ES-I3 (cell line): ENCODE measurements at regions not wholly inside any gene's neighbourhood (a gene's known extent, or its start where the extent isn't known, plus 50 kb on each side); places are given as distances from the start of the nearest gene placed in this dataset.
"Not testable (repeated sequence)": the region's sequence is repeated elsewhere in the genome, so short reads cannot be mapped to it uniquely, and the experiment has no call there.

Source experiments
- H3K36me3 ChIP-seq: 2 replicates; pipeline ENCODE4 v1.6.1; 2013; ENCODE audit warnings: mild to moderate bottlenecking, low read length, control low read depth, moderate library complexity; ENCODE audit not compliant: insufficient read depth
- H3K4me1 ChIP-seq: 2 replicates; pipeline ENCODE4 v1.6.1; 2013; ENCODE audit warnings: mild to moderate bottlenecking, control low read depth, low read length; ENCODE audit not compliant: insufficient read depth
- H3K9ac ChIP-seq: 2 replicates; pipeline ENCODE4 v1.6.1; 2013; ENCODE audit warnings: low read depth, mild to moderate bottlenecking, low read length, moderate library complexity
- H3K9me3 ChIP-seq: 2 replicates; pipeline ENCODE4 v1.6.1; 2013; ENCODE audit warnings: mild to moderate bottlenecking, low read length, moderate library complexity; ENCODE audit not compliant: control insufficient read depth, insufficient read depth

DNA sequence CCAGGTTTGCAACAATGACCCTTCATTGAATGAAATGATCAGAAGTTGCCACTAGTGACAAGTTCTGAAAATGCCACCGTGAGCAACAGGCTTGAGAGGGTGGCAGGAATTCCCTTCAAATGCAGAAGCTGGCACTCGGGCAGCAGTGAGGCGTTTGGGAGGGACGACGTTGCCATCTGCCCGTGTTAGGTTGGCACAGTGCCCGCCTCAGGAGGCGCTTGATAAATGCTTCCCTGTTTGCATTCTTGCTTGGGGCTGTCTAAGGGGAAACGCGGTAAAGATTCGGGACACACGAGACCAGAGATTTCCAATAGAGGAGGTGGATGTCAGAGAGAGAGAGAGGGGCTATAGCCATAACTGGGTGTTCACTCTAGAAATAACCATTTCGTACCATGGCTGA, 101.9 kb downstream of the TEX29 start:
- H3K36me3 ChIP-seq, result no peaks in the 10 kb centered on the region
- no peaks in the 10 kb centered on the region for H3K9me3 ChIP-seq
- no peak overlapping the region for H3K9ac ChIP-seq
- no peaks in the 10 kb centered on the region for H3K4me1 ChIP-seq

DNA sequence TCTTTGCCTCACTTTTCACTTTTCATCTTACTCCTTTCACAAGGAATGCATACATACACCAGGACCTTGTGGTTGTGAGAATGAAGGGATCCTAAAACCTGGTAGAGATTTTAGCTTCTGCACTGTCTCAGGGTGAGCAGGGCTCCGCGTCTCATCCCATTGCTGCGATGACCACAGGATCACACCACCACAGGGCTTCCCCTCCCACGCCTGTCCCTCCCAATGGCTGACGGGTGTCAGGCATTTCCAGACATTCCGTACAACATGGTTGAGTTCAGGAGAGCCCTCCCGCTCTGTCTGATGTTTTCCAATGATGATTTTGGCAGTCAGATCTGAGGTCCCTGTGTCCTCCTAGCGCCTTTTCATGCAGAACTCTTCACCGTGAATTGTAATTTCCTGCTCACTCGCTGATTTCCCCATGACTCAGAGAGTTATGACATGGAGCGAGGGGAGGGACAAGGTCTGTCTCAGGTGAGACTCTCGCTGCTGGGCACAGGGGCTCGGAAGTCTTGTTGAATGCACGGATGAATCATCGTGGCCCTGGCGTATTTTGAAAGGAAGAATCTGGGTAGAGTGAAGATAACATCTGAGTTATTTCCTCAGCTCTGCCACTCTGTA, 102.8 kb downstream of the TEX29 start:
- no peaks in the 10 kb centered on the region for H3K9me3 ChIP-seq
- no peaks in the 10 kb centered on the region for H3K36me3 ChIP-seq
- H3K9ac ChIP-seq, result no peak overlapping the region
- no peaks in the 10 kb centered on the region for H3K4me1 ChIP-seq

DNA sequence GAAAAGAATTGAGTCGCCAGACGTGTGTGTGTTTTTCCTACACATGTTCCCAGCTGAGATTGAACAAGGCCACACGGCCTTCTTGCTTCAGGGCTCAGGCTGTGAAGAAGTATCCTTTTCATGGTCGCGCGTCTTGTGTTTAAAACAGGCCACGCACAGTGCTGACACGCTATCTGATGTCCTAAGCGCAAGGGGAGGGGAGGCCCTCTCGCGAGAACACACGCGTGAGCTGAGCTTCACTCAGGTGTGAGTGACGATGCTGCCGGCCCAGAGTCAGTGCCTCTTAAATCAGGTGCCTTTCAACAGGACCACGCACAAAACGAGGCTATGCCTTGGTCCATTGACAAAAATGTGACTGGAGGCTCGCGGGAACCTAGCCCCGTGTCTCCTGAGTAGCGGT, 103.7 kb downstream of the TEX29 start:
- Histone ChIP-seq H3K9ac (no peak overlapping the region), H3K4me1 (no peaks in the 10 kb centered on the region), H3K9me3 (no peaks in the 10 kb centered on the region), H3K36me3 (no peaks in the 10 kb centered on the region)

DNA sequence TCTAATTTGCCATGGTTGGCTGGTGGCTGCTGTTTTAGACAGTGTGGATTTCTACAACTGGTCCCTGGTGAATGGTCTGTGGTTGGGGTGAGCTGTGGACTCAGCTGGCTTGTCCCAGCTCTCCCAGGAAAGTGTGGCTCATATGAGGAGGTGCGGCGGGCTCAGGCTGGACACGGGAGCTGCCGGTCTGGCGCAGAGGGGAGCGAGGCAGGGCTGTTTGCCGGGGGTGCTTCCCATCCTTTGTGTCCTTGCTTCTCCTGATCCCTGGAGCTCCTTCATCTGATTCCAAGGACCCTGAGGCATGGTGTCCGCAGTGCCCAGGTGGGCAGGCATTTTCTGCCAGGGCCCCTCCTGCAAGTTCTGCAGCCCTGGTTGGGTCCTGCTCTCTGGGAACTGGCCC, 104.9 kb downstream of the TEX29 start:
- H3K36me3 ChIP-seq, result no peaks in the 10 kb centered on the region

DNA sequence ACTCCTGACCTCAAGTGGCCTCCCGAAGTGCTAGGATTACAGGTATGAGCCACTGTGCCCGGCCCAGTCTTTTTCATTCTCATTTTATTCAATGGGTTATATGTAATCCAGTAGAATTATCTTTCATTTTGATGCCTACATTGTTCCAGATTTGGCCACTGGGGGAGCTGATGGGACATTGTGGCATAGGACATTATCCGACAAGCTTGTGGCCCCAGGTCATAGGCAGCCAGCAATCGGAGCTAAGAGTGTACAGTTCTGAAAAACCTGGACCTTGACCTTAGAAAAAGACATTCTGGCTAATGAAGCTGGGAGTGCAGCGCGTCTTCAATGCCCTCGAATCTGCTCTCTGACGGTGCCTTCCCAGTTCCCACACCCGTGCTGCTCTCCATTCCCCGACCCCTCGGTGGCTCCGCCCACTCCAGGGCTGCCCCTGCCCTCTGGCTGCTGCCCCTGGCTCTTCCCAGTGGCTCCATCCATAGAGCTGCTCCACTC, 108.7 kb downstream of the TEX29 start:
- H3K36me3 ChIP-seq, result no peaks in the 10 kb centered on the region
- H3K4me1 ChIP-seq, result no peaks in the 10 kb centered on the region
- H3K9me3 ChIP-seq, result no peaks in the 10 kb centered on the region
- H3K9ac ChIP-seq, result peak overlapping the region; percentile 60

More for the DNA sequence above, 104.9 kb downstream of the TEX29 start:
- Histone ChIP-seq H3K9ac (no peak overlapping the region), H3K4me1 (no peaks in the 10 kb centered on the region), H3K9me3 (no peaks in the 10 kb centered on the region)

DNA sequence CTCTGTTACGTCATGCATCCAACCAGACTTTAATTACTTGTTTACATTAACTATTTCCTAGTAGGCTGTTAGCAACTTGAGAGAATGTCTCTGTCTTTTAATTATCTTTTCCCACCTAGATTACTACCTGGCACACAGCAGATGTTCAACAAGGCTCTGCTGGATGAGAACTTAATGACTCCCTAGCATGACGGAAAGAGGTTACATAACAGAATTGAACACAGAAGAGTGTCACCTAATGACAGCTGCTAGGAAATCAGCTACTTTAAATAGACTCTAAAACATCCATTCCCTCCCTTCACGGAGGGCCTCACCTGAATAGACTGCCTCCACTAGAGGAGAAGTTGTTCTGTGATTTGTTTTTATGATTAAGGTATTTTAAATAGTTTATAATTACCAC, 110.8 kb downstream of the TEX29 start:
- no peaks in the 10 kb centered on the region for H3K9me3 ChIP-seq
- H3K9ac ChIP-seq, result no peak overlapping the region
- H3K4me1 ChIP-seq, result no peaks in the 10 kb centered on the region
- no peaks in the 10 kb centered on the region for H3K36me3 ChIP-seq

DNA sequence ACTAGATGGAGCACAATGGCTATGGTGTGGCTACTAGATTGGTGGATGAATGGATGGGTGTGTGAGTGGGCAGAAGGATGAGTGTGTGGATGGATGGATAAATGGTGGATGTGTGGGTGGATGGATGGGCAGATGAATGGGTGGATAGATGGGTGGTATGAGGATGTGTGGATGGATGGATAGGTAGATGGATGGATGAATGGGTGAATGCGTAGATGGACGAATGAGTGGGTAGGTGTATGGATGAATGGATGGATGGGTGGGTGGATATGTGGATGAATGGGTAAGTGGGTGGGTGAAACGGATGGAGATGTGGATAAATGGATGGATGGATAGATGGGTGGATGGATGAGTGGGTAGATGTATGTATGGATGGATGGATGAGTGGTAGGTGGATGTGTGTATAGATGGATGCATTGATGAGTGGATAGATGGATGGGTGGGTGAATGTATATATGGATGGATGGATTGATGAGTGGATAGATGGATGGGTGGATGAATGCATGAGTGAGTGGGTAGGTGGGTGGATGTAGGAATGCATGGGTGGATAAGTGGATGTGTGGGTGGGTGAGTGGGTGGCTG, 114.2 kb downstream of the TEX29 start:
- no peak overlapping the region for H3K9ac ChIP-seq
- no peaks in the 10 kb centered on the region for H3K9me3 ChIP-seq
- H3K36me3 ChIP-seq, result no peaks in the 10 kb centered on the region
- H3K4me1 ChIP-seq, result 0 out of 2 replicates have a peak, but pooled peaks cover 8% of the 10 kb centered on the region

DNA sequence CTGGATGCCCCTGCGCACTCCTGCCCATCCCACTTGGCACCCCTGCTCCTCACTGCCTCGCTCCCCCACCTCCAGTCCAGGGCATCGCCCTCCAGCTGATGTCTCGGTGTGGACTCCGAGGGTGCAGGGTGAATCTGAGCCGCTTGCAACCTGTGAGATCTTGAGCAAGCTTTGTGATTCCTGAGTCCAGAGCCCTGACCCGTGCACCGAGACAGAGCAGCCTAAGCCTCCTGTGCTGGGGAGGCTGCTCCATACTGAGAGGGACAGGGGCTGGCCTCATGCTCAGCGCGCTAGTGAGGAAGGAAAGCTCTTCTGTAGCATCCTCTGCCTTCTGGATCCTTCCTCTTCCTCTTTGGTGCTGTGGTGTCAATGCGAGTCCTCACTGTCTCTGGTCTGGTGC, 116.0 kb downstream of the TEX29 start:
- Histone ChIP-seq H3K4me1 (0 out of 2 replicates have a peak, but pooled peaks cover 8% of the 10 kb centered on the region), H3K36me3 (no peaks in the 10 kb centered on the region), H3K9ac (no peak overlapping the region), H3K9me3 (no peaks in the 10 kb centered on the region)

DNA sequence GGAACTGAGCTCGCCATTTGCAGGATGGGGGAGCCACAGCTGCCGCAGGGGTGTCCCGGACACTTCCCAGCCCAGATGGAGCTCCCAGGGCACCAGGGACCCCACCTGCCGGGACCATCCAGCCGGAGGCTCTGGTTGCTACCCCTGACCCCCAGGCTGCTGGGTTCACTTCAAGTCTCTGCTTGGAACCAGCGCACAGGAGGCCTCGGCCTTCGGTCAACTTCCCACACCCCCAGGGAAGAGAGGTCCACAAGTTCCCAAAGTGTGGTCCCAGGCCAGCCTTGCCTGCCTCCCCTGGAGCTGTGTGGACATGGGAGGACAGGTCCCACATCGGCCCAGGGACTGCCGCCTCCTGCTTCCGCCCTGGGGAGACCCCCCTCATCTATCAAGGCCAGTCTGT, 117.0 kb downstream of the TEX29 start:
- H3K36me3 ChIP-seq, result no peaks in the 10 kb centered on the region
- 0 out of 2 replicates have a peak, but pooled peaks cover 8% of the 10 kb centered on the region for H3K4me1 ChIP-seq
- no peaks in the 10 kb centered on the region for H3K9me3 ChIP-seq
- H3K9ac ChIP-seq, result no peak overlapping the region

DNA sequence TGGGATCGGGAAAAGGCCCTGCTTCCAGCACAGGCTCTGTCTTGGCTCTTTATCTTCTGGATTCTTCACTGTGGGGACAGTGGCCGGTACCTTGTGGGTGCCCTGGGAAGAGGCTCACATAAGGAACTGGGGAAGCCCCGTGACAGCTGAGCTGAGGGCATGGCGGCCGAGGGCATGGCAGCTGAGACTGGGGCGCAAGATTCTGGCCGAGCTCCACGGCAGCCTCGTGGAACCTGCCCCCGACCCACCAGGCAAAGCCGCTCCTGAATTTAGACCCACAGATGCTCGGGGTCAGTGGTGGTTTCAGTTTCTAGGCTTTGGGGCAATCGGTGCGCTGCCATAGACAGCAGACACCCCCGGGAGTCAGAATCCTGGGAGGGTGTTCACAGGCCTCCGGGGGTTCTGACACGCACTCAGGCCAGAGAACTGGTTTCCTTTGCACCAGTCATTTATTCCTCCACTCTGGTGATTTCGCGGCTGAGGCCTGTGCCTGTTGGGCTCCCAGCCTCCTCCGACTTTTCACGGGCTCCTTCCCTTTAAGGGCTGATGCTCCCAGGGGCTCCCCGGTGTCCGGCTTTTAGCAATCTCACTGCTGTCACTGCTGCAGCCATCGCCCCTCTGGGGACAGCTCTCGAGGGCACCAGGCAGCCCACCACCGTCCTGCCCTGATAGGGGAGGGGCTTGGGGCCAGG, 117.6 kb downstream of the TEX29 start:
- 0 out of 2 replicates have a peak, but pooled peaks cover 8% of the 10 kb centered on the region for H3K4me1 ChIP-seq
- no peak overlapping the region for H3K9ac ChIP-seq
- H3K36me3 ChIP-seq, result no peaks in the 10 kb centered on the region
- no peaks in the 10 kb centered on the region for H3K9me3 ChIP-seq

DNA sequence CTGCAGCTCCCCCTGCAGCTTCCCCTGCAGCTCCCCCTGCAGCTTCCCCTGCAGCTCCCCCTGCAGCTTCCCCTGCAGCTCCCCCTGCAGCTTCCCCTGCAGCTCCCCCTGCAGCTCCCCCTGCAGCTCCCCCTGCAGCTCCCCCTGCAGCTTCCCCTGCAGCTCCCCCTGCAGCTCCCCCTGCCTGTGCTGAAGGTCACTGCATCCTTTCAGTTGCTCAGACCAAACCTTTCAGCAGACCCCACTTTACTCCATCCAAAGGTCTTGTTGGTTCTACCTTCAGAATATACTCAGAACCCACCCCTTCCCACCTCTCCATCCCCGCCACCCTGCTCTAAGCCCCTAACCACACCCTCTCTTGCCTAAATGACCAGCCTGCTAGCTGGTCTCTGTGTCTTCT, 120.0 kb downstream of the TEX29 start:
- H3K4me1 ChIP-seq, H3K36me3 ChIP-seq, H3K9ac ChIP-seq, H3K9me3 ChIP-seq: not testable (repeated sequence)

DNA sequence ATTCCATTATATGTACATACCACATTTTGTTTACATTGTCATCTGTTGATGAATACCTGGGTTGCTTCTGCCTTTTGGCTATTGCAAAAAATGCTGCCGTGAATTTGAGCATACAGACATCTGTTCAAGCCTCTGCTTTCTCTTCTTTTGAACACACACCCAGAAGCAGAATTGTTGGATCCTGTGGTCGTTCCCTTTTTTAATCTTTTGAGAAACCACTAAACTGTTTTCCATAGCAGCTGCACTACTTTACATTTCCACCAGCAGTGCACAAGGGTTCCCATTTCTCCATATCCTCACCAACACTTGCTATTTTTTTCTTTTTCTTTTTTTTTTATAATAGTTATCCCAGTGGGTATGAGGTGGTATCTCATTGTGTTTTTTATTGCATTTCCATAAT, 123.5 kb downstream of the TEX29 start:
- Histone ChIP-seq H3K4me1 (0 out of 2 replicates have a peak, but pooled peaks cover 4% of the 10 kb centered on the region), H3K36me3 (no peaks in the 10 kb centered on the region), H3K9me3 (peaks cover 5% of the 10 kb centered on the region; the same call in 1 of the 2 replicates), H3K9ac (no peak overlapping the region)

DNA sequence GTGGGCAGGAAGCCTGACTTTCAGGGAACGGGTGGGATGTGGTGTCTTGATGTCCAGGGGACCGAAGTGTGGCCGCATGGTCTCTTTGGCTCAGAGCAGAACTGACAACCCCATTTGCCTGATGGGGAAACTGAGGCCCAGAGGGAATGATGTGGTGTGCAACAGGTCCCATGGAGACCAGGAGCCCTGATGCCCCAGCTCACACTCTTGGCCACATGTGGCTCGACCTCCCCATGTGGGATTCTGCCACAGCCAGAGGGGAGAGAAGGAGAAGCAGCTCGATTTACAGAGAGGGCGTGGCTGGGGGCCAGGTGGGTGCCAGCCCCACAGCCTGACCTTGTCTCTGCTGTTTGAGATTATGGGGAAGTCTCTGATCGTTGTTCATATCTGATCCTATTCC, 128.1 kb downstream of the TEX29 start:
- no peaks in the 10 kb centered on the region for H3K36me3 ChIP-seq
- H3K4me1 ChIP-seq, result no peaks in the 10 kb centered on the region
- H3K9ac ChIP-seq, result no peak overlapping the region
- peaks cover 5% of the 10 kb centered on the region; the same call in 1 of the 2 replicates for H3K9me3 ChIP-seq

DNA sequence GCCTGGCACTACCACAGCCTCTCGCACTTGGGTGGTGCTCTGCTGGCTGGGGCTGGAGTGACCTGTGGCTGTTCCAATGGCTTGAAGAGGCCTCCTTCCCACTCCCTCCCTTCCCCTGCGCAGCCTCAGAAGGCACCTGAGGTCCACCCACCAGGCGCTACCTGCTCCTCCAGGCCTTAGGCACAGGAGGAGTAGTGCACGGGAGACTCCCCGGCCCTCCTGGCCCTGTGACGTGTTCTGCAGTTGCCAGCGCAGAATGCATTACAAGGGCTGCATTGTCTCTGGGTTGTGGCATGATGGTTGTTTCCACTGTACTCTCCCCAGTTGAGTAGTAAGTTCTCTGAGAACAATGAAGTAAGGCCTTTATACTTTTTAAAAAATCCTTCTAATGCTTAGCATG, 128.6 kb downstream of the TEX29 start:
- Histone ChIP-seq H3K9ac (no peak overlapping the region), H3K4me1 (no peaks in the 10 kb centered on the region), H3K36me3 (no peaks in the 10 kb centered on the region), H3K9me3 (peaks cover 5% of the 10 kb centered on the region; the same call in 1 of the 2 replicates)

DNA sequence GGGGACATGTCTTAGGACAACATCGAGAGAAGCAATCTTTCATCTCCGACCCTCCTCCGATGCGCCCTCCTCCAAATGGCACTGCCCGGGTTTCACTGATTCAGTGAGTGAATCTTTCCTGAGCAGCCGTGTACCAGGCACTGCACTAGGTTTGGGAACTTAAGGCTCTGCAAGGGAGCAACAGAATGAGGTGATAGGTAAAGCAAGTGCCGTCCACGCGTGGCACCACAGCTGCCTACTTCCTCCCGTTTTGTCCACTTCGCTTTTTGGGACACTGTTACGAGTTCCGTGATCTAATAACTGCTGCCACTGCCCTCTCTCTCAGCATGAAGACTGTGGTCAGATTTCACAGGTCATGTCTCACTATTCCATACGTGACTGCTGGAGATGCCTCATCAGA, 131.0 kb downstream of the TEX29 start:
- Histone ChIP-seq H3K9ac (no peak overlapping the region), H3K36me3 (no peaks in the 10 kb centered on the region), H3K9me3 (peaks cover 5% of the 10 kb centered on the region; the same call in 1 of the 2 replicates), H3K4me1 (no peaks in the 10 kb centered on the region)
